Endothelial cell of umbilical vein (primary cell): ENCODE measurements at regions not wholly inside any gene's neighbourhood (a gene's known extent, or its start where the extent isn't known, plus 50 kb on each side); places are given as distances from the start of the nearest gene placed in this dataset.

Experiments used
- BruUV-seq: library from RNA; stranded (reverse); fragments of 400-500 nt; replicated peaks from 2 replicates; lab custom pipeline; 2021; lab: Mats Ljungman, UMichigan
- CTCF ChIA-PET: fragments of 300-600, 350-600 bp; sonication (Branson Sonifier 250); formaldehyde crosslinking; loops from one replicate; lab custom pipeline; 2021; ENCODE audit warnings: antibody characterized with exemption, inconsistent platforms; lab: Charles Lee
- POLR2A ChIA-PET: fragments of 300-600, 350-600 bp; sonication (Branson Sonifier 250); formaldehyde crosslinking; loops from one replicate; lab custom pipeline; 2021; ENCODE audit warnings: antibody characterized with exemption, inconsistent platforms; lab: Charles Lee
- DNase-seq: peaks from one replicate; pipeline ENCODE4 v3.0.0-alpha.2; 2011; ENCODE audit warnings: low read depth, low spot score
- FAIRE-seq: peaks from 2 replicates; lab custom pipeline; 2011; peaks lifted over from hg19 to GRCh38; lab: Jason Lieb, UNC
- H2AFZ ChIP-seq: 2 replicates; pipeline ENCODE4 v1.6.0; 2012; ENCODE audit warnings: low read depth, low read length, control low read depth, inconsistent platforms
- H3K27ac ChIP-seq: 2 replicates; pipeline ENCODE4 v1.5.1; 2011; ENCODE audit warnings: low read depth, mild to moderate bottlenecking, control low read depth, low read length, moderate library complexity; ENCODE audit not compliant: insufficient read depth
- H3K27me3 ChIP-seq, 2 experiments: 2 replicates each; pipeline versions ENCODE4 v1.6.0 to v1.6.1; 2011; ENCODE audit warnings: low read length in 2 of 2, mixed read lengths in 1 of 2; ENCODE audit not compliant: control insufficient read depth in 2 of 2, insufficient read depth in 2 of 2
- H3K36me3 ChIP-seq, 2 experiments: 2 replicates in 1 of 2; 3 replicates in 1 of 2; pipeline ENCODE4 v1.5.1; 2011; ENCODE audit warnings: low read length in 2 of 2, mild to moderate bottlenecking in 1 of 2, moderate library complexity in 1 of 2; ENCODE audit not compliant: control insufficient read depth in 2 of 2, insufficient read depth in 2 of 2; ENCODE audit errors: extremely low read depth in 1 of 2
- H3K4me1 ChIP-seq: 3 replicates; pipeline ENCODE4 v1.5.1; 2011; ENCODE audit warnings: mild to moderate bottlenecking, low read length; ENCODE audit not compliant: control insufficient read depth, insufficient read depth; ENCODE audit errors: extremely low read depth
- H3K4me2 ChIP-seq: 2 replicates; pipeline ENCODE4 v1.6.1; 2011; ENCODE audit warnings: low read length, control low read depth, mixed read lengths; ENCODE audit not compliant: insufficient read depth
- H3K4me3 ChIP-seq, 3 experiments: fragments of 200-600 bp in 1 of 3; sonication (generic), shearing (Covaris generic) in 1 of 3; replicated peaks in 1 of 3; 2 replicates each; pipeline ENCODE4 v1.5.1; 2011 to 2016; ENCODE audit warnings: control low read depth in 3 of 3, low read length in 3 of 3, mild to moderate bottlenecking in 2 of 3, inconsistent platforms in 1 of 3, low read depth in 1 of 3, moderate library complexity in 1 of 3; ENCODE audit not compliant: insufficient read depth in 1 of 3
- H3K79me2 ChIP-seq: 2 replicates; pipeline ENCODE4 v1.6.0; 2012; ENCODE audit warnings: low read length, inconsistent platforms; ENCODE audit not compliant: control insufficient read depth, insufficient read depth
- H3K9ac ChIP-seq: replicated peaks from 2 replicates; pipeline ENCODE3; 2011; ENCODE audit warnings: low read length, control low read depth; ENCODE audit not compliant: insufficient read depth; ENCODE audit errors: extremely low read depth
- H3K9me1 ChIP-seq: replicated peaks from 3 replicates; pipeline ENCODE4 v1.6.0; 2011; ENCODE audit warnings: mild to moderate bottlenecking, low read length; ENCODE audit not compliant: control insufficient read depth, insufficient read depth; ENCODE audit errors: extremely low read depth
- H3K9me3 ChIP-seq: replicated peaks from 2 replicates; pipeline ENCODE4 v1.5.1; 2012; ENCODE audit warnings: low read length, inconsistent platforms; ENCODE audit not compliant: control insufficient read depth, insufficient read depth
- H4K20me1 ChIP-seq: replicated peaks from 2 replicates; pipeline ENCODE3; 2011; ENCODE audit warnings: mild to moderate bottlenecking, low read length; ENCODE audit not compliant: control insufficient read depth, insufficient read depth; ENCODE audit errors: extremely low read depth
- CTCF ChIP-seq, 2 donors: IDR thresholded peaks; 1 replicate in 1 of 2; 2 replicates in 1 of 2; pipeline ENCODE4 v1.5.1; 2011; ENCODE audit warnings: low read length in 2 of 2, mild to moderate bottlenecking in 2 of 2, moderate library complexity in 2 of 2, control low read depth in 1 of 2, inconsistent platforms in 1 of 2, low read depth in 1 of 2; ENCODE audit not compliant: insufficient read depth in 1 of 2; ENCODE audit errors: extremely low read depth in 1 of 2
- EZH2 ChIP-seq: IDR thresholded peaks from 2 replicates; pipeline ENCODE4 v1.6.1; 2012; ENCODE audit warnings: borderline replicate concordance, low read depth, mild to moderate bottlenecking, moderate library complexity, low read length, inconsistent platforms; ENCODE audit not compliant: severe bottlenecking
- FOS ChIP-seq: IDR thresholded peaks from 2 replicates; pipeline ENCODE4 v1.6.1; 2011; ENCODE audit warnings: mild to moderate bottlenecking, low read length, moderate library complexity, borderline replicate concordance; ENCODE audit not compliant: insufficient read depth
- GATA2 ChIP-seq: IDR thresholded peaks from 2 replicates; pipeline ENCODE4 v1.7.0; 2011; ENCODE audit warnings: low read depth, mild to moderate bottlenecking, moderate library complexity, mixed read lengths, low read length; ENCODE audit not compliant: insufficient read length, insufficient read depth
- JUN ChIP-seq: IDR thresholded peaks from 2 replicates; pipeline ENCODE4 v1.6.1; 2011; ENCODE audit warnings: borderline replicate concordance, low read depth; ENCODE audit not compliant: insufficient read length, insufficient read depth
- MAX ChIP-seq: IDR thresholded peaks from 2 replicates; pipeline ENCODE4 v1.6.1; 2011; ENCODE audit not compliant: insufficient read depth, insufficient read length
- MYC ChIP-seq: IDR thresholded peaks from one replicate; pipeline ENCODE4 v1.6.1; 2011; ENCODE audit warnings: mild to moderate bottlenecking, low read depth, low read length
- POLR2A ChIP-seq: IDR thresholded peaks from 2 replicates; pipeline ENCODE4 v1.6.1; 2012; ENCODE audit warnings: low read depth, mild to moderate bottlenecking, control low read depth, low read length
- POLR2AphosphoS5 ChIP-seq: IDR thresholded peaks from 2 replicates; pipeline ENCODE4 v1.6.1; 2012; ENCODE audit warnings: low read depth, mild to moderate bottlenecking, control low read depth, low read length, moderate library complexity; ENCODE audit not compliant: insufficient read depth
- dilution Hi-C: fragments of 300-500 bp; cut with MboI; formaldehyde crosslinking; loops from one replicate; pipeline ENCODE4 v1.15.0; 2019; ENCODE audit warnings: low sequenced_read_pairs; ENCODE audit not compliant: extremely low pct_ligation_motif_present
- intact Hi-C: fragments of 100-400 bp; cut with micrococcal nuclease; formaldehyde crosslinking; loops from one replicate; pipeline ENCODE4 v1.10.0; 2022

- no peak for TF ChIP-seq MYC
- TF ChIP-seq FOS, result no peak
- no peak for TF ChIP-seq CTCF (IDR thresholded peaks at IDR 0.05; ENCODE audit: extremely low read depth in 1 of 2, insufficient read depth in 1 of 2, low read depth in 1 of 2, low read length in 2 of 2)
- no peak for TF ChIP-seq JUN
- TF ChIP-seq POLR2A, result no peak
- no peak for TF ChIP-seq POLR2AphosphoS5
- no peak for TF ChIP-seq EZH2
- no peak for TF ChIP-seq GATA2
- TF ChIP-seq MAX, result no peak
- H3K27ac ChIP-seq, result no peak overlapping the region
- H3K9me1 ChIP-seq, result no peaks in the 10 kb centered on the region
- BruUV-seq, result no TSS peak
- H3K9me3 ChIP-seq, result no peaks in the 10 kb centered on the region
- H2AFZ ChIP-seq, result no peak overlapping the region
- no peaks in the 10 kb centered on the region for H3K79me2 ChIP-seq
- H3K9ac ChIP-seq, result no peak overlapping the region
- H3K36me3 ChIP-seq, result no peaks in the 10 kb centered on the region
- no peak for FAIRE-seq
- H3K4me2 ChIP-seq, result no peak overlapping the region
- no peaks in the 10 kb centered on the region for H3K27me3 ChIP-seq
- ChIA-PET POLR2A (no interaction called here), CTCF (no interaction called here)
- no peaks in the 10 kb centered on the region for H3K4me1 ChIP-seq
- dilution Hi-C loops, result no loop called here
- no peak overlapping the region for H3K4me3 ChIP-seq
- no peaks in the 10 kb centered on the region for H4K20me1 ChIP-seq
- DNase-seq, result no peak
- intact Hi-C loops, result no loop called here
These were observed 168.3 kb downstream of the ATOH1 start for GRCh38 chr4:93996895-93997294.
